ENCODE measurements at regions not wholly inside any gene's neighbourhood (a gene's known extent, or its start where the extent isn't known, plus 50 kb on each side); places are given as distances from the start of the nearest gene placed in this dataset.
A peak's percentile ranks its signal among the peaks of the same experiment; 100 is the strongest.

GRCh38 chr2:126385441-126385840 is 270.5 kb upstream of the GYPC start:
- no peak for DNase-seq
- Histone ChIP-seq H3K27ac (ENCODE audit: insufficient read depth, low read length, poor library complexity, severe bottlenecking) (no peak overlapping the region), H3K27me3 (ENCODE audit: control insufficient read depth, insufficient read depth, low read length) (no peaks in the 10 kb centered on the region), H3K4me1 (ENCODE audit: control insufficient read depth, insufficient read depth, low read length, poor library complexity, severe bottlenecking) (no peaks in the 10 kb centered on the region), H3K9me3 (ENCODE audit: control insufficient read depth in 2 of 2, low read length in 2 of 2) (peaks cover 0 to 4% of the 10 kb centered on the region in 2 experiments), H3K4me3 (ENCODE audit: low read depth, low read length) (no peak overlapping the region), H3K36me3 (ENCODE audit: control insufficient read depth, insufficient read depth, low read length) (no peaks in the 10 kb centered on the region)
- Mint-ChIP-seq H3K36me3 (no peaks in the 10 kb centered on the region), H3K9me3 (peaks cover 0 to 15% (median 1%) of the 10 kb centered on the region in 7 donors), H3K4me3 (no peak overlapping the region), H3K27me3 (no peaks in the 10 kb centered on the region), H3K27ac (no peak overlapping the region), H3K4me1 (no peaks in the 10 kb centered on the region)
- no peak for ATAC-seq (ENCODE audit: low read depth in 2 of 2)

- ATAC-seq (ENCODE audit: low read depth in 2 of 2) (no peak), DNase-seq (no peak)
- no peaks in the 10 kb centered on the region for H3K4me1 ChIP-seq (ENCODE audit: control insufficient read depth, insufficient read depth, low read length, poor library complexity, severe bottlenecking)
- peaks cover 0 to 4% of the 10 kb centered on the region in 2 experiments for H3K9me3 ChIP-seq (ENCODE audit: control insufficient read depth in 2 of 2, low read length in 2 of 2)
- no peak overlapping the region for H3K27ac Mint-ChIP-seq
- H3K4me1 Mint-ChIP-seq: no peaks in the 10 kb centered on the region
- no peaks in the 10 kb centered on the region for H3K27me3 Mint-ChIP-seq
- no peak overlapping the region for H3K27ac ChIP-seq (ENCODE audit: insufficient read depth, low read length, poor library complexity, severe bottlenecking)
- no peak overlapping the region for H3K4me3 ChIP-seq (ENCODE audit: low read depth, low read length)
- no peaks in the 10 kb centered on the region for H3K36me3 Mint-ChIP-seq
- no peaks in the 10 kb centered on the region for H3K27me3 ChIP-seq (ENCODE audit: control insufficient read depth, insufficient read depth, low read length)
- H3K36me3 ChIP-seq (ENCODE audit: control insufficient read depth, insufficient read depth, low read length): no peaks in the 10 kb centered on the region
- peaks cover 0 to 15% (median 1%) of the 10 kb centered on the region in 7 donors for H3K9me3 Mint-ChIP-seq
- H3K4me3 Mint-ChIP-seq: no peak overlapping the region
Measured at GRCh38 chr2:126385983-126386382, 270.0 kb upstream of the GYPC start.

GRCh38 chr2:126389446-126389845 is 266.5 kb upstream of the GYPC start:
- peaks cover 0 to 4% of the 10 kb centered on the region in 2 experiments for H3K9me3 ChIP-seq (ENCODE audit: control insufficient read depth in 2 of 2, low read length in 2 of 2)
- Mint-ChIP-seq H3K4me1 (no peaks in the 10 kb centered on the region), H3K27me3 (no peaks in the 10 kb centered on the region), H3K27ac (no peak overlapping the region), H3K4me3 (no peak overlapping the region), H3K9me3 (peaks cover 0 to 15% (median 2%) of the 10 kb centered on the region in 7 donors), H3K36me3 (no peaks in the 10 kb centered on the region)
- H3K27me3 ChIP-seq (ENCODE audit: control insufficient read depth, insufficient read depth, low read length): no peaks in the 10 kb centered on the region
- no peak overlapping the region for H3K27ac ChIP-seq (ENCODE audit: insufficient read depth, low read length, poor library complexity, severe bottlenecking)
- no peaks in the 10 kb centered on the region for H3K4me1 ChIP-seq (ENCODE audit: control insufficient read depth, insufficient read depth, low read length, poor library complexity, severe bottlenecking)
- ATAC-seq (ENCODE audit: low read depth in 2 of 2) (no peak), DNase-seq (no peak)
- H3K36me3 ChIP-seq (ENCODE audit: control insufficient read depth, insufficient read depth, low read length): no peaks in the 10 kb centered on the region
- no peak overlapping the region for H3K4me3 ChIP-seq (ENCODE audit: low read depth, low read length)

- Mint-ChIP-seq H3K4me1 (no peaks in the 10 kb centered on the region), H3K9me3 (peaks cover 0 to 2% (median 0%) of the 10 kb centered on the region in 7 donors), H3K36me3 (no peaks in the 10 kb centered on the region), H3K27ac (no peak overlapping the region), H3K4me3 (no peak overlapping the region), H3K27me3 (no peaks in the 10 kb centered on the region)
- Histone ChIP-seq H3K36me3 (ENCODE audit: control insufficient read depth, insufficient read depth, low read length) (no peaks in the 10 kb centered on the region), H3K4me1 (ENCODE audit: control insufficient read depth, insufficient read depth, low read length, poor library complexity, severe bottlenecking) (no peaks in the 10 kb centered on the region), H3K4me3 (ENCODE audit: low read depth, low read length) (no peak overlapping the region), H3K27me3 (ENCODE audit: control insufficient read depth, insufficient read depth, low read length) (no peaks in the 10 kb centered on the region), H3K27ac (ENCODE audit: insufficient read depth, low read length, poor library complexity, severe bottlenecking) (no peak overlapping the region), H3K9me3 (ENCODE audit: control insufficient read depth in 2 of 2, low read length in 2 of 2) (no peaks in the 10 kb centered on the region)
- DNase-seq (no peak), ATAC-seq (ENCODE audit: low read depth in 2 of 2) (no peak)
Measured at GRCh38 chr2:126392889-126393288, 263.1 kb upstream of the GYPC start.

GRCh38 chr2:126399001-126399400 is 257.0 kb upstream of the GYPC start:
- Mint-ChIP-seq H3K9me3 (peaks cover 0 to 2% (median 0%) of the 10 kb centered on the region in 7 donors), H3K4me1 (no peaks in the 10 kb centered on the region), H3K36me3 (no peaks in the 10 kb centered on the region), H3K27ac (no peak overlapping the region), H3K4me3 (no peak overlapping the region), H3K27me3 (no peaks in the 10 kb centered on the region)
- no peaks in the 10 kb centered on the region for H3K27me3 ChIP-seq (ENCODE audit: control insufficient read depth, insufficient read depth, low read length)
- ATAC-seq (ENCODE audit: low read depth in 2 of 2) (no peak), DNase-seq (peak in 1 of 3 donors; percentile 29)
- H3K4me1 ChIP-seq (ENCODE audit: control insufficient read depth, insufficient read depth, low read length, poor library complexity, severe bottlenecking): no peaks in the 10 kb centered on the region
- H3K27ac ChIP-seq (ENCODE audit: insufficient read depth, low read length, poor library complexity, severe bottlenecking): no peak overlapping the region
- H3K36me3 ChIP-seq (ENCODE audit: control insufficient read depth, insufficient read depth, low read length): no peaks in the 10 kb centered on the region
- H3K9me3 ChIP-seq (ENCODE audit: control insufficient read depth in 2 of 2, low read length in 2 of 2): no peaks in the 10 kb centered on the region
- H3K4me3 ChIP-seq (ENCODE audit: low read depth, low read length): no peak overlapping the region

GRCh38 chr2:126403039-126403628 is 252.8 kb upstream of the GYPC start:
- no peaks in the 10 kb centered on the region for H3K4me1 ChIP-seq (ENCODE audit: control insufficient read depth, insufficient read depth, low read length, poor library complexity, severe bottlenecking)
- H3K27me3 Mint-ChIP-seq: peaks cover 4% of the 10 kb centered on the region
- H3K27ac ChIP-seq (ENCODE audit: insufficient read depth, low read length, poor library complexity, severe bottlenecking): no peak overlapping the region
- no peak overlapping the region for H3K27ac Mint-ChIP-seq
- peaks cover 0 to 4% (median 0%) of the 10 kb centered on the region in 7 donors for H3K9me3 Mint-ChIP-seq
- H3K4me1 Mint-ChIP-seq: no peaks in the 10 kb centered on the region
- ATAC-seq (ENCODE audit: low read depth in 2 of 2): no peak
- H3K36me3 ChIP-seq (ENCODE audit: control insufficient read depth, insufficient read depth, low read length): no peaks in the 10 kb centered on the region
- H3K9me3 ChIP-seq (ENCODE audit: control insufficient read depth in 2 of 2, low read length in 2 of 2): no peaks in the 10 kb centered on the region
- H3K4me3 ChIP-seq (ENCODE audit: low read depth, low read length): no peak overlapping the region
- no peak overlapping the region for H3K4me3 Mint-ChIP-seq
- H3K36me3 Mint-ChIP-seq: no peaks in the 10 kb centered on the region
- DNase-seq: no peak
- H3K27me3 ChIP-seq (ENCODE audit: control insufficient read depth, insufficient read depth, low read length): no peaks in the 10 kb centered on the region

GRCh38 chr2:126406267-126406666 is 249.7 kb upstream of the GYPC start:
- no peak for ATAC-seq (ENCODE audit: low read depth in 2 of 2)
- Histone ChIP-seq H3K36me3 (ENCODE audit: control insufficient read depth, insufficient read depth, low read length) (no peaks in the 10 kb centered on the region), H3K27ac (ENCODE audit: insufficient read depth, low read length, poor library complexity, severe bottlenecking) (no peak overlapping the region), H3K4me3 (ENCODE audit: low read depth, low read length) (no peak overlapping the region), H3K27me3 (ENCODE audit: control insufficient read depth, insufficient read depth, low read length) (no peaks in the 10 kb centered on the region), H3K9me3 (ENCODE audit: control insufficient read depth in 2 of 2, low read length in 2 of 2) (no peaks in the 10 kb centered on the region), H3K4me1 (ENCODE audit: control insufficient read depth, insufficient read depth, low read length, poor library complexity, severe bottlenecking) (no peaks in the 10 kb centered on the region)
- no peak for DNase-seq
- H3K9me3 Mint-ChIP-seq: peaks cover 0 to 2% (median 0%) of the 10 kb centered on the region in 7 donors
- no peak overlapping the region for H3K27ac Mint-ChIP-seq
- H3K4me3 Mint-ChIP-seq: no peak overlapping the region
- peaks cover 4% of the 10 kb centered on the region for H3K27me3 Mint-ChIP-seq
- H3K4me1 Mint-ChIP-seq: no peaks in the 10 kb centered on the region
- no peaks in the 10 kb centered on the region for H3K36me3 Mint-ChIP-seq

- Histone ChIP-seq H3K27me3 (ENCODE audit: control insufficient read depth, insufficient read depth, low read length) (no peaks in the 10 kb centered on the region), H3K9me3 (ENCODE audit: control insufficient read depth in 2 of 2, low read length in 2 of 2) (no peaks in the 10 kb centered on the region), H3K36me3 (ENCODE audit: control insufficient read depth, insufficient read depth, low read length) (no peaks in the 10 kb centered on the region), H3K27ac (ENCODE audit: insufficient read depth, low read length, poor library complexity, severe bottlenecking) (no peak overlapping the region), H3K4me3 (ENCODE audit: low read depth, low read length) (no peak overlapping the region), H3K4me1 (ENCODE audit: control insufficient read depth, insufficient read depth, low read length, poor library complexity, severe bottlenecking) (no peaks in the 10 kb centered on the region)
- peaks cover 4% of the 10 kb centered on the region for H3K27me3 Mint-ChIP-seq
- H3K27ac Mint-ChIP-seq: no peak overlapping the region
- no peak for DNase-seq
- H3K4me3 Mint-ChIP-seq: no peak overlapping the region
- H3K36me3 Mint-ChIP-seq: no peaks in the 10 kb centered on the region
- ATAC-seq (ENCODE audit: low read depth in 2 of 2): no peak
- peaks cover 0 to 4% (median 0%) of the 10 kb centered on the region in 7 donors for H3K9me3 Mint-ChIP-seq
- H3K4me1 Mint-ChIP-seq: peaks cover 0 to 11% (median 5%) of the 10 kb centered on the region in 4 donors
Measured at GRCh38 chr2:126408671-126409070, 247.3 kb upstream of the GYPC start.
